ENCODE measurements at regions not wholly inside any gene's neighbourhood (a gene's known extent, or its start where the extent isn't known, plus 50 kb on each side); places are given as distances from the start of the nearest gene placed in this dataset.

DNA sequence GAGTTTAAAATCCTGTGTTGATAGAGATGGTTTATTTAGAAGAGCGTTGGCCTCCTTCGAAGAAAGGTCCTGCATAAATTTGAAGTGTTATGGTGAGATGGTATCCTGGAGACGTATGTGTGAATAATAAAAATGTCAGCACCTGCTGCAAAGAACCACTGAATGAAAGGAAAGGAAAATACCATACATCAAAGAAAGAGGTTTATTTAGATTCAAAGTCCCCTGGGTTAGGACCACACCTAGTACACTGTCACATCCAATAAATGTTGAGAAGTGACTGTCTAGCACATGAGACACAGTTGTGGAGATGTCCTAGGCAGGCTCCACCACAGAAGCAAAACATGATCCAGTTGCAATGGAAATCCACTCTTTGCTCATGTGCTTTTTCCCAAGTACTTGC is 214.7 kb downstream of the PAX1 start:
- peaks cover 29% of the 10 kb centered on the region for H3K9me3 ChIP-seq
- ATAC-seq (no peak), DNase-seq (no peak)
- H3K36me3 ChIP-seq (ENCODE audit: low read depth): no peaks in the 10 kb centered on the region
- H3K4me1 ChIP-seq (ENCODE audit: low read depth): no peaks in the 10 kb centered on the region
- TF ChIP-seq, protein P1, sequence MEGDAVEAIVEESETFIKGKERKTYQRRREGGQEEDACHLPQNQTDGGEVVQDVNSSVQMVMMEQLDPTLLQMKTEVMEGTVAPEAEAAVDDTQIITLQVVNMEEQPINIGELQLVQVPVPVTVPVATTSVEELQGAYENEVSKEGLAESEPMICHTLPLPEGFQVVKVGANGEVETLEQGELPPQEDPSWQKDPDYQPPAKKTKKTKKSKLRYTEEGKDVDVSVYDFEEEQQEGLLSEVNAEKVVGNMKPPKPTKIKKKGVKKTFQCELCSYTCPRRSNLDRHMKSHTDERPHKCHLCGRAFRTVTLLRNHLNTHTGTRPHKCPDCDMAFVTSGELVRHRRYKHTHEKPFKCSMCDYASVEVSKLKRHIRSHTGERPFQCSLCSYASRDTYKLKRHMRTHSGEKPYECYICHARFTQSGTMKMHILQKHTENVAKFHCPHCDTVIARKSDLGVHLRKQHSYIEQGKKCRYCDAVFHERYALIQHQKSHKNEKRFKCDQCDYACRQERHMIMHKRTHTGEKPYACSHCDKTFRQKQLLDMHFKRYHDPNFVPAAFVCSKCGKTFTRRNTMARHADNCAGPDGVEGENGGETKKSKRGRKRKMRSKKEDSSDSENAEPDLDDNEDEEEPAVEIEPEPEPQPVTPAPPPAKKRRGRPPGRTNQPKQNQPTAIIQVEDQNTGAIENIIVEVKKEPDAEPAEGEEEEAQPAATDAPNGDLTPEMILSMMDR (IDR thresholded peaks at IDR 0.05): no peak
- intact Hi-C loops (cut with DNase I, micrococcal nuclease): no loop called here
- H3K4me3 ChIP-seq: no peak overlapping the region

DNA sequence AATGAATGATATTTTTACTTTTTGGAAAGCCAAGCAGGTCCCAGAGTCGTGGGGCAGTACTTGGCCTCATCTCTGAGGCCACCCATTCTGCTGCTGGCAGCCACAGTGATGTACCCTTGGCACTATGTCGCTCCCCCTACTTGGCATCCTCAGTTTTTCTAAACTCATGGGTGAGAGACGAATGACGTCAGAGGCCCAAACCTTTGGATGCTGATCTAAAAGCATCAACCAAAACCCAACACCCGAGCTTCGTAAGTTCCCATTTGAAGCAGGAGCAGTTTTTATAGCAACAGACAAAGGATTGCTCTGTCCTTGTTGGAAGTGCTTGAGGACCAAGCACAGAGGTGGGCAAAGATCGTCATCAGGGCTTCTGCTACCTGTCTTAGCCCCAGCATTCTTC is 212.9 kb downstream of the PAX1 start:
- Histone ChIP-seq H3K4me1 (ENCODE audit: low read depth) (no peaks in the 10 kb centered on the region), H3K36me3 (ENCODE audit: low read depth) (no peaks in the 10 kb centered on the region), H3K9me3 (peaks cover 23% of the 10 kb centered on the region), H3K4me3 (no peak overlapping the region)
- TF ChIP-seq, protein P1 (IDR thresholded peaks at IDR 0.05): no peak
- DNase-seq (no peak), ATAC-seq (no peak)
- intact Hi-C loops (cut with DNase I, micrococcal nuclease): no loop called here

DNA sequence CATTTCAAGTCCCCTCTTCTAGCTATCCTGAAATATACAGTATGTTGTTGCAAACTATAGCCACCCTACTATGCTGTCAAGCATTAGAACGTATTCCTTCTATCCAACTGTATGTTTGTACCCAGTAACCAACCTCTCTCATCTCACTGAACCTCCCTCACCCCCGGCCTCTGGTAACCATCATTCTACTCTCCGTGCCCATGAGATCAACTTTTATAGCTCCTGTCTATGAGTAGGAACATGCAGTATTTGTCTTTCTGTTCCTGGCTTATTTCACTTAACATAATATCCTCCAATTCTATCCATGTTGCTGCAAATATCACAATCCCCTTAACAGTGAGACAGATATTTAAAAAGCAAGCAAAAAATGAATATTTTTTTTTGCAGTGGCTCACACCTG is 196.9 kb downstream of the PAX1 start:
- no peaks in the 10 kb centered on the region for H3K9me3 ChIP-seq
- no peaks in the 10 kb centered on the region for H3K4me1 ChIP-seq (ENCODE audit: low read depth)
- no peak overlapping the region for H3K4me3 ChIP-seq
- intact Hi-C loops (cut with DNase I, micrococcal nuclease): no loop called here
- TF ChIP-seq, protein P1 (IDR thresholded peaks at IDR 0.05): no peak
- no peak for DNase-seq
- no peak for ATAC-seq
- no peaks in the 10 kb centered on the region for H3K36me3 ChIP-seq (ENCODE audit: low read depth)

DNA sequence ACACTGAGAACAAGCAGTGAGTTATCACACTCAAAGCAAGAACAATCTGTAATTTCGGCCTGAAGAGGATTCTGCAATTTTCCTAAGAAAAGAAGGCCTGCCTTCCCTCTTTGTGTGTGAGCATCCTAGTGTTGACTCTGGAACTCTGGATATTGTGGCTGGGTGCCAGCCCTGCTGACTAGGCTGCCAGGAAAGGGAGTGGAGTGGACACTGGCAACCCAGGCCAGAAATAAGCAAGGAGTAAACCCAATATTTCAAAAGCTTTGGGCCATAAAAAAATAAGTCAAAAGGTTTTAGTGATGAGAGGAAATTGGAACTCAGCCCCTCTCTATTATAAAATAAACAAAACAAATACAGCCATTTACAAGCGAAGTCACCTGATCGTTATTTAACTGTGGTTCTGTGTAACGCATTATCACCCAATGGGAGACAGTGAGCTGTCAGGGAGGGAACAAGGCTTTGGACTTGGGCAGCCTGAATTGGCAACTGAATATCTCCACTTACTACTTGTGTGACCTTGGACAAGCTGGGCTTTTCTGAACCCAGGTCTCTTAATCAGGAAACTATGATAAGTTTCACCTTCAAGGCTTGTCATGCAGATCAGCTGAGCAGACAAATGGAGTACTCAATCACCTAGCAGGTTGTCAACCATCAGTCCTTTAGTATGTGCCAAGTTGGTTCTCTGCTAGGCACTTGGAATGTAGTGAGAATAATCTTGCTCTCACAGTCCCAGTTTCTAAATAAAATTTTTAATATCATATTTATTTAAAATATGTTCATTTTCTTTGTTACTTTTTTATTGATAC is 196.2 kb downstream of the PAX1 start:
- intact Hi-C loops (cut with DNase I, micrococcal nuclease): no loop called here
- TF ChIP-seq, protein P1 (IDR thresholded peaks at IDR 0.05): no peak
- no peak overlapping the region for H3K4me3 ChIP-seq
- DNase-seq (peak in 2 of 3 donors; percentile 9 to 38), ATAC-seq (no peak)
- no peaks in the 10 kb centered on the region for H3K36me3 ChIP-seq (ENCODE audit: low read depth)
- no peaks in the 10 kb centered on the region for H3K9me3 ChIP-seq
- H3K4me1 ChIP-seq (ENCODE audit: low read depth): no peaks in the 10 kb centered on the region

DNA sequence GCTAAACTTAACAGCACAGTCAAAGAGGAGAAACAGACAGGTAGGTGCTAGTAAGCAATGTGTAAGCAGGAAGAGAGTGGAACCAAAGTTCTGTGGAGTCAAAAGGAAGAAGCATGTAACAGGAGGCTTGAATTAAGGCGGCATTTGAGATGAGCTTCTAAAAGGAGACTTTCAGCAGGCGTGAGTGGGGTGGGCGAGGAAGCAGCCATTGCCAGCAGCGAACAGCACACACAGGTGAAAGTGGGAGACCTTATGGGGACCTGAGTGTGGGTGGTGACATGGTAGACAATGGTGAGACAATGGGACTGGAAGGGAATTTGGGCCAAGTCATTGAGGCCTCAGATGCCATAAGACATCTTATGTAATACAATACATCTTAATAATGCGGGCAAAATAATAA is 195.0 kb downstream of the PAX1 start:
- intact Hi-C loops (cut with DNase I, micrococcal nuclease): no loop called here
- no peaks in the 10 kb centered on the region for H3K36me3 ChIP-seq (ENCODE audit: low read depth)
- H3K4me3 ChIP-seq: no peak overlapping the region
- no peaks in the 10 kb centered on the region for H3K4me1 ChIP-seq (ENCODE audit: low read depth)
- H3K9me3 ChIP-seq: peaks cover 4% of the 10 kb centered on the region
- ATAC-seq (no peak), DNase-seq (no peak)
- TF ChIP-seq, protein P1 (IDR thresholded peaks at IDR 0.05): no peak
